ENCODE measurements at regions not wholly inside any gene's neighbourhood (a gene's known extent, or its start where the extent isn't known, plus 50 kb on each side); places are given as distances from the start of the nearest gene placed in this dataset.
"Not testable (repeated sequence)": the region's sequence is repeated elsewhere in the genome, so short reads cannot be mapped to it uniquely, and the experiment has no call there.

DNA sequence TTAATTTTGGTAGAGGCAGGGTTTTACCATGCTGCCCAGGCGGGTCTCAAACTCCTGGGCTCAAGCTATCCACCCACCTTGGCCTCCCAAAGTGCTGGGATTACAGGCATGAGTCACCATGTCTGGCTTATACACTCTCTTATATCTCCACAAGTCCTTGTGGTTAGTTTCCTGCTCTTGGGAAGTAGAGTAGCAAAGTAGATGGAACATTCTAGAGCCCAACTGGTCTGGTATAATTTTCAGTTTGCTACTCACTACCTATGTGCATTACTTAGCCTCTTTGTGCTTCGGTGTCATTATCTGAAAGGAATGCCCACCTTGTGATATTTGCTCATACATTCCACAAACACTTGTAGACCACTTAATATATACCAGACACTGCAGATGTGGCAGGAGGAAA, 96.6 kb upstream of the IPO9 start:
- Histone ChIP-seq H3K4me1 (peaks cover 97% of the 10 kb centered on the region), H3K36me3 (no peaks in the 10 kb centered on the region), H3K4me3 (no peak overlapping the region), H3K27me3 (ENCODE audit: low read depth) (no peaks in the 10 kb centered on the region), H3K27ac (replicated peaks) (peak overlapping the region; percentile 87), H3K9me3 (replicated peaks) (no peaks in the 10 kb centered on the region)
- TF ChIP-seq, protein P1, sequence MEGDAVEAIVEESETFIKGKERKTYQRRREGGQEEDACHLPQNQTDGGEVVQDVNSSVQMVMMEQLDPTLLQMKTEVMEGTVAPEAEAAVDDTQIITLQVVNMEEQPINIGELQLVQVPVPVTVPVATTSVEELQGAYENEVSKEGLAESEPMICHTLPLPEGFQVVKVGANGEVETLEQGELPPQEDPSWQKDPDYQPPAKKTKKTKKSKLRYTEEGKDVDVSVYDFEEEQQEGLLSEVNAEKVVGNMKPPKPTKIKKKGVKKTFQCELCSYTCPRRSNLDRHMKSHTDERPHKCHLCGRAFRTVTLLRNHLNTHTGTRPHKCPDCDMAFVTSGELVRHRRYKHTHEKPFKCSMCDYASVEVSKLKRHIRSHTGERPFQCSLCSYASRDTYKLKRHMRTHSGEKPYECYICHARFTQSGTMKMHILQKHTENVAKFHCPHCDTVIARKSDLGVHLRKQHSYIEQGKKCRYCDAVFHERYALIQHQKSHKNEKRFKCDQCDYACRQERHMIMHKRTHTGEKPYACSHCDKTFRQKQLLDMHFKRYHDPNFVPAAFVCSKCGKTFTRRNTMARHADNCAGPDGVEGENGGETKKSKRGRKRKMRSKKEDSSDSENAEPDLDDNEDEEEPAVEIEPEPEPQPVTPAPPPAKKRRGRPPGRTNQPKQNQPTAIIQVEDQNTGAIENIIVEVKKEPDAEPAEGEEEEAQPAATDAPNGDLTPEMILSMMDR (IDR thresholded peaks at IDR 0.05; ENCODE audit: borderline replicate concordance): no peak
- no peak for DNase-seq
- intact Hi-C loops (cut with micrococcal nuclease): no loop called here

- H3K4me1 ChIP-seq: peaks cover 97% of the 10 kb centered on the region
- H3K4me3 ChIP-seq; H3K9me3 ChIP-seq (replicated peaks); intact Hi-C loops (cut with micrococcal nuclease); H3K36me3 ChIP-seq; H3K27me3 ChIP-seq (ENCODE audit: low read depth); DNase-seq: not testable (repeated sequence)
- peak overlapping the region; percentile 91 for H3K27ac ChIP-seq (replicated peaks)
These were observed 94.7 kb upstream of the IPO9 start for GRCh38 chr1:201734221-201734620.

- Histone ChIP-seq H3K36me3 (no peaks in the 10 kb centered on the region), H3K4me1 (peaks cover 98% of the 10 kb centered on the region), H3K4me3 (no peak overlapping the region), H3K27ac (replicated peaks) (peak overlapping the region; percentile 91), H3K27me3 (ENCODE audit: low read depth) (no peaks in the 10 kb centered on the region), H3K9me3 (replicated peaks) (no peaks in the 10 kb centered on the region)
- TF ChIP-seq, protein P1 (IDR thresholded peaks at IDR 0.05; ENCODE audit: borderline replicate concordance): no peak
- no peak for DNase-seq
- intact Hi-C loops (cut with micrococcal nuclease): no loop called here
These were observed 94.2 kb upstream of the IPO9 start for GRCh38 chr1:201734786-201735185.

DNA sequence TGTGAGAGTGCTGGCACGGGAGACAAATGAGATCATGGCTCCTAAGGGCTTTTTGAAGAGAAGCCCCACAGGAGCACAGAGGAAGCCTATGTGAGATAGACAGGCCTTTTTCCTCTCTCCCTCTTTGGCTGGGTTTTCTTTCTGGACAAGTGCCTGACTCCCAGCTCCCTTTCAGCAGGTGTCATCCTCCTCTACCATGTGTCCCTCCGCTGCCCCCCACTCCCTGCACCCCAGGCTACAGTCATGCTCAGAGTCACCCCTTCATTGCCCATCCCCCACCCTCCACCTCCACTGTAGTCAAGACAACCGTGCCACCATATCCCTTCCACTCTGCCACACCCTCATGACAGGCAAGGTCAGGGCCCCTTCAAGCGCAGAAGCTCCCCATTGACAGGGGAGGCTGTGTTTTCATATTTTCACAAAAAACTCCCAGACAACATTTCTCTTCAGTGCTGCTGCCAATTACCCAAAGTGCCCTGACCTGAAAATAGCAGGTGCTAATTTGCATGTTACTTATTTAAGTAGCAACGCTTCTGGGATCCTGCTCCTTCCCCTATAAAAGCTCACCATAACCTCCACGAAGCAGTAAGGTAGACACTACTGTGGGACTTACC, 92.1 kb upstream of the IPO9 start:
- Histone ChIP-seq H3K27ac (replicated peaks) (peak overlapping the region; percentile 91), H3K4me3 (peak overlapping the region; percentile 4), H3K4me1 (peaks cover 98% of the 10 kb centered on the region), H3K9me3 (replicated peaks) (no peaks in the 10 kb centered on the region), H3K27me3 (ENCODE audit: low read depth) (no peaks in the 10 kb centered on the region), H3K36me3 (no peaks in the 10 kb centered on the region)
- no peak for DNase-seq
- TF ChIP-seq, protein P1 (IDR thresholded peaks at IDR 0.05; ENCODE audit: borderline replicate concordance): no peak
- intact Hi-C loops (cut with micrococcal nuclease): no loop called here

GRCh38 chr1:201737352-201738060, 91.5 kb upstream of the IPO9 start:
- TF ChIP-seq, protein P1 (IDR thresholded peaks at IDR 0.05; ENCODE audit: borderline replicate concordance): no peak
- peak overlapping the region; percentile 91 for H3K27ac ChIP-seq (replicated peaks)
- intact Hi-C loops (cut with micrococcal nuclease): no loop called here
- H3K4me1 ChIP-seq: peaks cover 98% of the 10 kb centered on the region
- peak; percentile 80 for DNase-seq
- H3K4me3 ChIP-seq: peak overlapping the region; percentile 84
- H3K27me3 ChIP-seq (ENCODE audit: low read depth): no peaks in the 10 kb centered on the region
- no peaks in the 10 kb centered on the region for H3K36me3 ChIP-seq
- H3K9me3 ChIP-seq (replicated peaks): no peaks in the 10 kb centered on the region

GRCh38 chr1:201739080-201739479, 89.9 kb upstream of the IPO9 start:
- DNase-seq: no peak
- intact Hi-C loops (cut with micrococcal nuclease): no loop called here
- H3K4me1 ChIP-seq: peaks cover 98% of the 10 kb centered on the region

More at GRCh38 chr1:201739080-201739479, 89.9 kb upstream of the IPO9 start:
- TF ChIP-seq, protein P1 (IDR thresholded peaks at IDR 0.05; ENCODE audit: borderline replicate concordance): no peak
- H3K4me3 ChIP-seq: peak overlapping the region; percentile 84
- no peaks in the 10 kb centered on the region for H3K9me3 ChIP-seq (replicated peaks)
- no peaks in the 10 kb centered on the region for H3K27me3 ChIP-seq (ENCODE audit: low read depth)
- H3K36me3 ChIP-seq: peaks cover 1% of the 10 kb centered on the region
- peak overlapping the region; percentile 91 for H3K27ac ChIP-seq (replicated peaks)

All from left ventricle myocardium inferior (tissue), 1 donor.